Osteoblast (primary cell): ENCODE measurements at regions not wholly inside any gene's neighbourhood (a gene's known extent, or its start where the extent isn't known, plus 50 kb on each side); places are given as distances from the start of the nearest gene placed in this dataset.

ENCODE experiments used
- DNase-seq: peaks from one replicate; pipeline ENCODE4 v3.0.0; 2011; ENCODE audit warnings: low spot score, mixed read lengths; ENCODE audit not compliant: insufficient read length; ENCODE audit errors: missing footprints
- H2AFZ ChIP-seq: 2 replicates; pipeline ENCODE4 v1.6.0; 2011; ENCODE audit warnings: mild to moderate bottlenecking, low read length
- H3K27ac ChIP-seq: 2 replicates; pipeline ENCODE4 v1.5.1; 2011; ENCODE audit warnings: mild to moderate bottlenecking, low read depth, low read length, moderate library complexity
- H3K27me3 ChIP-seq: 2 replicates; pipeline ENCODE4 v1.6.0; 2012; ENCODE audit warnings: mild to moderate bottlenecking, control low read depth, inconsistent platforms, low read length, moderate library complexity; ENCODE audit not compliant: insufficient read depth
- H3K36me3 ChIP-seq: 2 replicates; pipeline ENCODE4 v1.5.1; 2011; ENCODE audit warnings: mild to moderate bottlenecking, low read length, control low read depth, moderate library complexity; ENCODE audit not compliant: insufficient read depth
- H3K4me1 ChIP-seq: 2 replicates; pipeline ENCODE4 v1.5.1; 2011; ENCODE audit warnings: mild to moderate bottlenecking, low read length, control low read depth, moderate library complexity; ENCODE audit not compliant: insufficient read depth
- H3K4me2 ChIP-seq: 2 replicates; pipeline ENCODE4 v1.6.0; 2011; ENCODE audit warnings: mild to moderate bottlenecking, low read length; ENCODE audit not compliant: insufficient read depth
- H3K4me3 ChIP-seq: fragments of 200-600 bp; sonication (generic); 3 replicates; pipeline ENCODE4 v1.5.1; 2012; ENCODE audit warnings: mild to moderate bottlenecking, low read length, inconsistent platforms; ENCODE audit not compliant: insufficient read depth
- H3K79me2 ChIP-seq: 2 replicates; pipeline ENCODE4 v1.6.0; 2012; ENCODE audit warnings: mild to moderate bottlenecking, low read length, control low read depth, inconsistent platforms; ENCODE audit not compliant: insufficient read depth
- H3K9me3 ChIP-seq: 2 replicates; pipeline ENCODE4 v1.5.1; 2011; ENCODE audit warnings: low read depth, low read length, control low read depth
- H4K20me1 ChIP-seq: 2 replicates; pipeline ENCODE4 v1.6.0; 2012; ENCODE audit warnings: mild to moderate bottlenecking, low read length, control low read depth; ENCODE audit not compliant: insufficient read depth
- TF ChIP-seq, protein P1 (sequence below): IDR thresholded peaks from 2 replicates; pipeline ENCODE4 v1.5.1; 2011; ENCODE audit warnings: mild to moderate bottlenecking, low read depth, low read length, moderate library complexity; ENCODE audit errors: extremely low read depth

DNA sequence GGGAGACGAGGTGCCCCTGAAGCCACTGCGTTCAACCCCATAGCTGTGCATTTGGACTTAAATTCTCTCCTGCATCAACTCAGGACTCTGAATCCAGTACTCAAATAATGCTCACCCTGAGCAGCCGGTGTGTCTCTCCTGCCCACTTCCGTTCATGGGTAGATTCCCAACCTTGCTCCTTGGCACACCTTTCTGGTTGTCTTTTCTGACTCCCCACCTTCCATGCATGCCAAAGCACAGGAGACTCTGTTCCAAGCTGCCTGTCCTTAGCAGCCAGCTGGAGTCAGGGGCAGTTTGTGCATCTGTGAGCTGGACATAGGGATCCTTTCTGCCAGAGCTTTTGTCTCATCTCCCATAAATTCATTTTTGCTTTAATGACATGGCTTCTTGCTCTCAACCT lies 1242.5 kb downstream of the TBC1D22A start:
- Histone ChIP-seq H4K20me1 (no peaks in the 10 kb centered on the region), H3K27ac (no peak overlapping the region), H3K36me3 (no peaks in the 10 kb centered on the region), H3K4me2 (no peak overlapping the region), H3K9me3 (peaks cover 3% of the 10 kb centered on the region), H3K27me3 (no peaks in the 10 kb centered on the region), H3K4me1 (no peaks in the 10 kb centered on the region), H2AFZ (no peak overlapping the region), H3K79me2 (no peaks in the 10 kb centered on the region), H3K4me3 (no peak overlapping the region)
- DNase-seq, result no peak
- TF ChIP-seq, protein P1, sequence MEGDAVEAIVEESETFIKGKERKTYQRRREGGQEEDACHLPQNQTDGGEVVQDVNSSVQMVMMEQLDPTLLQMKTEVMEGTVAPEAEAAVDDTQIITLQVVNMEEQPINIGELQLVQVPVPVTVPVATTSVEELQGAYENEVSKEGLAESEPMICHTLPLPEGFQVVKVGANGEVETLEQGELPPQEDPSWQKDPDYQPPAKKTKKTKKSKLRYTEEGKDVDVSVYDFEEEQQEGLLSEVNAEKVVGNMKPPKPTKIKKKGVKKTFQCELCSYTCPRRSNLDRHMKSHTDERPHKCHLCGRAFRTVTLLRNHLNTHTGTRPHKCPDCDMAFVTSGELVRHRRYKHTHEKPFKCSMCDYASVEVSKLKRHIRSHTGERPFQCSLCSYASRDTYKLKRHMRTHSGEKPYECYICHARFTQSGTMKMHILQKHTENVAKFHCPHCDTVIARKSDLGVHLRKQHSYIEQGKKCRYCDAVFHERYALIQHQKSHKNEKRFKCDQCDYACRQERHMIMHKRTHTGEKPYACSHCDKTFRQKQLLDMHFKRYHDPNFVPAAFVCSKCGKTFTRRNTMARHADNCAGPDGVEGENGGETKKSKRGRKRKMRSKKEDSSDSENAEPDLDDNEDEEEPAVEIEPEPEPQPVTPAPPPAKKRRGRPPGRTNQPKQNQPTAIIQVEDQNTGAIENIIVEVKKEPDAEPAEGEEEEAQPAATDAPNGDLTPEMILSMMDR, result no peak

DNA sequence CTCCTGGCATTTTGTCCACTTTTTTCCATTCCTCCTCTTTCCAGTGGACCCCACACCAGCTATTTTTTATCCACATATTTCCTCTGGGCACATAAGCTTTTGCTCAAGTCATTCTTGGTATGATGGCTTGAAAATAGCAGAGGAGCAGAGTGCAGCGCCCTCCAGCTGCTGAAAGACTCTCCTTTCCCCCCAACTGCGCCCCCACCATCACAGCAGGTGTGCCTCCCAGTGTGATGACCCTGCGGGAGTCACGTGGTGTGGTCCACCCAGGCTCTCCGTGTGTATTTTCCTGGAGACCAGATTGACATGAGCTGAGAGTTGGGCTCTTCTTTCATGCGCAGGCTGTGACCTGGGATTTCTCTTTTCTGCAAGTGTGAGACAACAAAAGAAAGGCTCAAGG lies 1241.6 kb downstream of the TBC1D22A start:
- TF ChIP-seq, protein P1, result no peak
- H3K36me3 ChIP-seq, result no peaks in the 10 kb centered on the region
- H3K4me1 ChIP-seq, result no peaks in the 10 kb centered on the region
- no peaks in the 10 kb centered on the region for H3K27me3 ChIP-seq
- DNase-seq, result no peak
- no peak overlapping the region for H3K27ac ChIP-seq
- H4K20me1 ChIP-seq, result no peaks in the 10 kb centered on the region
- no peak overlapping the region for H3K4me2 ChIP-seq
- H3K4me3 ChIP-seq, result no peak overlapping the region
- H3K79me2 ChIP-seq, result no peaks in the 10 kb centered on the region
- H3K9me3 ChIP-seq, result peaks cover 3% of the 10 kb centered on the region
- no peak overlapping the region for H2AFZ ChIP-seq

DNA sequence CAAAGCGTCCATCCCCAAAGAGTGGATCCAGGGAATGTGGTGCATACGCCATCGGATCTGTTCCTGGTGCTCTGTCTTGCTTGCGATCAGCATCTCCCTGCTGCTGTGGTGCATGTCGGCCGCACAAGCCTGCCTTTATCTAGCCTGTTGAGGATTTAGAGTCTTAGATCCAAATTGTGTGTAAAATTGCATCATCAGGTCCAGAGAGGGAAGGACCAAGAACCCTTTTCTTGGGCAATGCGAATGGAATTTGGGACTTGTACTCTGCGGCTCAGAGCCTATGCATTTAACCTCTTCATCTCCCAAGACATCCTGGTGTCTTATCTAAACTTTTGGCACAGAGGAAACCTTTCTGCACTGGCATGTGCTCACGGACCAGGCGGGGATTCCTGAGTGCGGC lies 1238.7 kb downstream of the TBC1D22A start:
- TF ChIP-seq, protein P1, result no peak
- H3K4me2 ChIP-seq, result no peak overlapping the region
- H4K20me1 ChIP-seq, result no peaks in the 10 kb centered on the region
- H3K4me3 ChIP-seq, result no peak overlapping the region
- no peak overlapping the region for H2AFZ ChIP-seq
- H3K27me3 ChIP-seq, result no peaks in the 10 kb centered on the region
- no peak for DNase-seq
- no peaks in the 10 kb centered on the region for H3K36me3 ChIP-seq
- no peaks in the 10 kb centered on the region for H3K4me1 ChIP-seq
- no peak overlapping the region for H3K27ac ChIP-seq
- H3K79me2 ChIP-seq, result no peaks in the 10 kb centered on the region
- peaks cover 3% of the 10 kb centered on the region for H3K9me3 ChIP-seq

DNA sequence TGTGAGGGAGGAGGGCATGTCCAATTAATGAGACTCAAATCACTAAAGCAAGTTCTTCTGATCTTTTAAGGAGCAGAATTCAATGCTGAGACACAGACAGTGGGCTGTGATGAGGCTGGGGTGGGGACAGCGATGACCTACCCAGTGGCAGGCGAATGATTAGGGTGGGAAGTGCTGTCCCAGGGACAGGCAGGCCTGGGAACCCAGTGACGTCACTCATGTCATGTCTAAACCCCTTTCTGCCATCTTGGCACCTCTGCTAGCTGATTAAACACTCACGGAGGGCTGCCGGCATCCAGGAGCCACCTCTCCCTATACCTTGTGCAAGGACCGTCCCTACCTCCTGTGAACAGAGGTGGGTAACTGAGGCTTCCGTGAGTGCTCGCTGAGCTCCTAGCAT lies 1235.2 kb downstream of the TBC1D22A start:
- Histone ChIP-seq H4K20me1 (no peaks in the 10 kb centered on the region), H2AFZ (no peak overlapping the region), H3K36me3 (no peaks in the 10 kb centered on the region), H3K9me3 (no peaks in the 10 kb centered on the region), H3K4me1 (no peaks in the 10 kb centered on the region), H3K27me3 (no peaks in the 10 kb centered on the region), H3K79me2 (no peaks in the 10 kb centered on the region), H3K27ac (no peak overlapping the region), H3K4me2 (no peak overlapping the region), H3K4me3 (no peak overlapping the region)
- TF ChIP-seq, protein P1, result no peak
- no peak for DNase-seq
